Cerebellar nuclear complex (tissue), 1 donor: ENCODE measurements at regions not wholly inside any gene's neighbourhood (a gene's known extent, or its start where the extent isn't known, plus 50 kb on each side); places are given as distances from the start of the nearest gene placed in this dataset.

ENCODE experiments used
- DNase-seq, 2 experiments: peaks; one replicate each; lab custom pipeline; 2025; lab: John Stamatoyannopoulos, UW

GRCh38 chr2:106978647-106979046 is 92.7 kb upstream of the ST6GAL2 start:
- DNase-seq: no peak

GRCh38 chr2:106981491-106981890 is 95.5 kb upstream of the ST6GAL2 start:
- DNase-seq: no peak

DNA sequence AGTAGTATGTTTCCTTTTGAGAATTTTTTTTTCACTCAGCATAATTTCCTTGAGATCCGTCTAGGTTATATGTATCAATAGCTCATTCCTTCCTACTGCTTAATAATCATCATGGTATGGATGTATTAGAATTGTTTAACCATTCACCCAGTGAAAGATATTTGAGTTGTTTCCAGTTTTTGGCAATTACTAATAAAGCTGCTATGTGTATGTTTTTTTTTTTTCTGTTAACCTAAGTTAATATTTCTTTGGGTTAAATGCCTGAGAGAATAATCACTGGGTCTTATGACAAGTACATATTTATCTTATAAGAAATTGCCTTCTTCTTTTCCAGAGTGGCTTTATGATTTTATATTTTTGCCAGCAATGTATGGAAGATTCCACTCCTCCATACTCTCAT is 96.4 kb upstream of the ST6GAL2 start:
- DNase-seq: no peak

DNA sequence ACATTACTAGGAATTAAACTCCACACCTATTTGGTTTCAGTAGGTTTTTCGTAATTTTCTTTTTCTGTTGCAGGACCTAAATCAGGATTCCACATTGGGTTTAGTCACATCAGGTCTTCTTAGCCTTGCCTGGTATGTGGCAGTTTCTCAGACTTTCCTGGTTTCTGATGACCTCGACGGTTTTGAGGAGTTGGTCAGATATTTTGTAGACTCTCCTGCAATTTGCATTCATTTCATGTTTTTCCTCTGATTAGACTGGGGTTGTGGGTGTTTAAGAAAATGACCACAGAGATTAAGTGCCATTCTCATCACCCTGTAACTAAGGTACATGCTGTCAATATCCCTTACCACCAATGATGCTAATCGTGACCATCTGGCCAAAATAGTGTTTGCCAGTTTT is 97.3 kb upstream of the ST6GAL2 start:
- DNase-seq: no peak

GRCh38 chr2:106988361-106988760 is 102.4 kb upstream of the ST6GAL2 start:
- no peak for DNase-seq

GRCh38 chr2:106990297-106990696 is 104.3 kb upstream of the ST6GAL2 start:
- no peak for DNase-seq

GRCh38 chr2:106991866-106992265 is 105.9 kb upstream of the ST6GAL2 start:
- DNase-seq: no peak

DNA sequence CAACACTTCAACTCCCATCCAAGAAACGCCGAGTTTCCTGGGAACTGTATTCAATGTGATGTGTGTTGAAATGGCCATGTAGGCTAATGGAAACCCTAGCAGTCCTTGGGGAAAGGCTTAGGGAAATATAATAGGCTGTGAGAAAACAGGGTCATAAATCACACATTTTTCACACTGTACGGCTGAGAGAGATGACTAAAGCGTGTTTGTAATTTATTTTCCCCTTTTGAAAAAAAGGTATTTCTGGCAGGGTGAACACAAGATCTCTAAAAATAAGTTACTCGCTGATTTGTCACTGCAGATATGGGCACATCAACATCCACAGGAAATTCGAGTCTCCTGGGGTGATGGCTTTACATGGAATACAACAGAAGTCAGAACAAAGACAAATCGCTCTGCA is 109.6 kb upstream of the ST6GAL2 start:
- DNase-seq: no peak

GRCh38 chr2:106996171-106996769 is 110.3 kb upstream of the ST6GAL2 start:
- DNase-seq: no peak

- DNase-seq: no peak
Observed at GRCh38 chr2:106997204-106997603, 111.2 kb upstream of the ST6GAL2 start.

GRCh38 chr2:107001062-107001461 is 115.1 kb upstream of the ST6GAL2 start:
- no peak for DNase-seq

- DNase-seq: no peak
Observed at GRCh38 chr2:107001551-107001950, 115.6 kb upstream of the ST6GAL2 start.

GRCh38 chr2:107001964-107002696 is 116.2 kb upstream of the ST6GAL2 start:
- DNase-seq: no peak

- no peak for DNase-seq
Observed at GRCh38 chr2:107002735-107003134, 116.8 kb upstream of the ST6GAL2 start.

GRCh38 chr2:107005853-107006252 is 119.9 kb upstream of the ST6GAL2 start:
- no peak for DNase-seq

GRCh38 chr2:107006836-107007235 is 120.9 kb upstream of the ST6GAL2 start:
- no peak for DNase-seq

GRCh38 chr2:107007927-107008326 is 122.0 kb upstream of the ST6GAL2 start:
- no peak for DNase-seq

DNA sequence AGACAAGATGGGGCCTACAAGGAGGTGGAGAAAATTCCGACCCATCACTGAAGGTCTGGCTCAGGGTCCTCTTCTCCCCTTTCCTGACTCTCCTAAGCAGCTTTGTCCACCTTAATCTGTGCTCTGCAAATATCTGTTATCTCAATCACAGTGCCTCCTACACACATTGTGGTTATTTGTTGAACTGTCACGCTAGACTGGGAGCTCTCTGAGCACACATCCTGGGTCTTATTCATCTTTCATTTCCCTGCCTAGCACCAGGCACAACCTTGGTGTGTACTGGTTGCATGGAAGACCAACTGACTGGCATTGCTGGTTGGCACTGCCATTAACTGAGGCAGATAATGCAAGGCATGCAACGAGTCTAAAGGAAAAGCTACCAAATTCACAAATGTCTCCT is 122.9 kb upstream of the ST6GAL2 start:
- no peak for DNase-seq

DNA sequence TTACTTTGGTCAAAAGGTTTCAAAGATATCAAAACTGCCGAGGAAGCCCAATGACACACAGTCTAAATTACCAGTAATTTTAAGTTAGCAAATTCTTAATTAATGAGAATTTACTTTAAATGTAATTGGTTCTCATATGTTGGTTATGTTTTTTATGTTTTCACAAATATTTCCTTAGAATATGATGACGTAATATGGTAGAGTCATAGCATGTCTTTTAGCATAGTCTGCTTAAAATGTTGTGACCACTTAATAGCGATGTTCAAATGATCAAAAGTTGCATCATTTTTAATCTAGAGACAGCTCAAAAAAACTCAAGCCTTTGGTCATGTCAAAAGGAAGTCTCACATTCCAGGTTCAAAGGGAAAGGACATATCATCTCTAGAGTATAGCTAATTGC is 123.3 kb upstream of the ST6GAL2 start:
- DNase-seq: no peak

DNA sequence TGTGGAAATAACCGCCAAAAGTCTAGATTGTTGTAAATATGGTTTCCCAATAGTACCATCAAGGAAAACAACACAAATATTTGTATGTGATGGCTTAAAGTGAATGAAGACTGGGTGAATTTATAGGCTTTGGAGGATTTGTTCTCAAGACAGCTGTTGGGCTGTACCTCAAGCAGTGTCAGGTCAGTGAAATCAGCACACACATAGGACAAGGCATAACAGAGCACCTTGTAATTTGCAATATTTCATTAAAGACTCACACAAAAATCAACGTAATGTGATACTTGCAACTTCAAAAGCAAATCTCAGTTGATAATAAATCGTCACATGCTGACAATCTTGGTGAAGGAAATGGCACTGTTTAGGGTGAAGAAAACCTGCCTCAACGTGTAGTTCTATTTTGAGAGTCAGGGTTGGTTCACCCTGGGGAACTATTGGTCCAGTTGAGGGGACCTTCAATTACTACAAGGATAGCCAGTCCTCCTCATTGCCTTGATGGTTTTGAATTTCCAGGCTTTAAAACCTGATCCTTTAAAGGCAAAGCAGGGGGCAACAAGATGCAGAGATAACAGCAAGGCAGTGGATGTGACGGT is 126.8 kb upstream of the ST6GAL2 start:
- no peak for DNase-seq

GRCh38 chr2:107013884-107014283 is 127.9 kb upstream of the ST6GAL2 start:
- no peak for DNase-seq

GRCh38 chr2:107018366-107018765 is 132.4 kb upstream of the ST6GAL2 start:
- DNase-seq: no peak

DNA sequence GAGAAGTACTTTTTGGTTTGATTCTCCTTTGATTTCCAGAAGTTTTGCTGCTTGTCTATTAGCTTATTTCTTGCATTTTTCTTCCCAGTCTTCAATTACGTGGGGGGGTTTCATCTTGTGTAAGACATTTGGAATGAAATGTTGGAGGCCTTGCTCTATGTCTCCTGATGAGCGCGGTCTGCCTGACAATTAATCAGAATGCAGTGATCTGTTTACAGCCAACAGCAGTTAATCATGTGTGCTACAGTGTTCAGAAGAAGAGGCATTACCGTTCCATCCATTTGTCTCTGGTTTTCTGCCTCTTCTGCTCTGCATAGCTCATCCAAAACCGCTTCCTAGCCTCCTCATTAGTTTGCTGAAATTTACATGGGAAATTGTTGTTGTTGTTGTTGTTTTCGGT is 134.4 kb upstream of the ST6GAL2 start:
- DNase-seq: no peak

DNA sequence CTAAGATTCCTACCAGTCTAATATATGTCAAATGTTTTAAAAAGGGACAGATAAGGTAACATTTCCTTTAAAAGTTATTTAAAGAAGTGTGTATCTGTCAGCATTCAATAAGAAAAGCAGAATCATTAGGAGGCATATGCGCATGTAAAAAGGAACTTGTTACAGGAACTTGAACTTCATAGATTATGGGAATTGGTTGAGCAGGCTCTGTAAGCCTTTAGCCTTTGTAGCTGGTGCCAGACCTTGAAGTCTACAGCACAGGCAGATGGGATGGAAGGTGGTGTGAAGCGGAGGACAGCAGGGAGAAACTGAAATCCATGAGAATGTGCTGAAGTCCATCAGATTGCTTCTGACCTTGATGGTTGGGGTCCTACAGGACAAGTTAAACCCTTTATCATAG is 138.3 kb upstream of the ST6GAL2 start:
- no peak for DNase-seq
